Astrocyte of the cerebellum (primary cell): ENCODE measurements at regions not wholly inside any gene's neighbourhood (a gene's known extent, or its start where the extent isn't known, plus 50 kb on each side); places are given as distances from the start of the nearest gene placed in this dataset.

Experiments
- DNase-seq: peaks from one replicate; pipeline ENCODE4 v3.0.0-alpha.2; 2011; ENCODE audit warnings: low read depth
- H3K4me3 ChIP-seq: 2 replicates; pipeline ENCODE4 v1.5.1; 2011; ENCODE audit warnings: mild to moderate bottlenecking, low read depth, low read length, moderate library complexity
- CTCF ChIP-seq: IDR thresholded peaks from 2 replicates; pipeline ENCODE4 v1.5.1; 2012; ENCODE audit warnings: low read length, low read depth, moderate library complexity, mild to moderate bottlenecking; ENCODE audit errors: missing control alignments
- in situ Hi-C: cut with HindIII; loops from 2 replicates; pipeline ENCODE4 v1.10.0; 2017; ENCODE audit warnings: low sequenced_read_pairs

DNA sequence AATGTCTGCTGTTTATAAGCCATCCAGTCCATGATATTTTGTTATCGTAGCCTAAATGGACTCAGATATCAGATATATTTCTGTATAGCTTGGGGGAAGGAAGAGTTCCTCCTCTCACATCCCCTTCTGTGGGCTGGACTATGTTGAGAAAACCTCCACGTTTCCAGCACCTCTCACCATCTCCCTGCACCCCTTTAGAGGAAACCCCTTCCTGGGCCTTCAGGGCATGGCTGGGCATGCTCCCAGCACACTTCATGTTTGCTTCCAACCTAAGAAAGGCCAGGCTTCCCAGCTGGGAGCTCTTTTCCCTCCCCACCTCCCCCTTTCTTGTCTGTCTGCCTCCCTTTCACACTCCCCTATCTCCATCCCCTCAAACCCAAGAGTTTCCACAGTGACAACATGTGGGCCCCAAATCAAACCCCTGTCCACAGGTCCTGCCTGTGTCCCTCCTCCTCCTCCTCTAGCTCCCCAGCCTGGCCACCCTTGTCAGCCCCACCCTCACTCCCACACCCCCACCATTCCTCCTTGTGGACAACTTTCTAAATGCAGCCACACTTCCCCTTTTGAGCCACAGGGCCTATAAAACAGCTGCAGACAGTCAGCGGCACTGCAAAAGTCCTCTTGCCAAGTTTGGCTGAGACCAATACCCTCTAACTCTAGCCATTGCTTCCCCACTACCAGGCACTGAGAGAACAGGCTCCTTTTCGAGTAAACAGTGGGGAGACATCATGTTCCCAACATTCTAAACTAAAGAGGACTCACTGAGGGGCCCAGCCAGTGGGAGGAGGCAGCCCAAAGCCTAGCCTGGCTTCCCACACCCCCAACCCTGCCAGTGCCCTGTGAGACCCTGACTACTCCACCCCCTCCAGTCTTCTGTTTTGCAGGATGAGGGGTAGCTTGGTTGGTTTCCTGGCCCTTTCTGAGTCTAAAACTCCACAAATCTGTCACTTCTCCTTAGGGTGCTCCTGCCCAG, 120.5 kb downstream of the ZFP36L2 start:
- peak; percentile 42 for TF ChIP-seq CTCF
- DNase-seq: no peak
- H3K4me3 ChIP-seq: no peak overlapping the region
- in situ Hi-C loops: no loop called here

- no peak for TF ChIP-seq CTCF
- no peak overlapping the region for H3K4me3 ChIP-seq
- in situ Hi-C loops: no loop called here
- DNase-seq: no peak
These were observed 121.6 kb downstream of the ZFP36L2 start for GRCh38 chr2:43104763-43105162.

DNA sequence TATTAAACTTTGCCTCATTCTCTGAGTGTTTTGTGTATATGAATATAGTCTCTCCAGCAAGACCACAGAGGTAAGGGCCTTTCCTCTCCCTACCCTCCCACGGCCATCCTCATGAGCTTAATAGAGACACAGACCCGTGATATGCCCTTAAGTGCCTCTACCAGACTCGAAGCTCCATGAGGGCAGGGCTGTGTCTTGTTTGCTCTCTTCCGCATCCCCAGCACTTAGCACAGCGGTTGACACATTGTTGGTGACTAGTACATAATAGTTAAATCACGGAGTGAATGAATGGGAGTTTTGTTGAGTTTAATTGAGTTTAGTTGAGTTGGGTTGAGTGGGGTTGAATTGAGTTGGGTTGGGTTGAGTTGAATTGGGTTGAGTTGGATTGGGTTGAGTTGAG, 122.3 kb downstream of the ZFP36L2 start:
- no peak for DNase-seq
- no peak overlapping the region for H3K4me3 ChIP-seq
- TF ChIP-seq CTCF: no peak
- in situ Hi-C loops: no loop called here

GRCh38 chr2:43103093-43103404, 123.4 kb downstream of the ZFP36L2 start:
- no peak for DNase-seq
- no peak overlapping the region for H3K4me3 ChIP-seq
- TF ChIP-seq CTCF: no peak
- in situ Hi-C loops: no loop called here

GRCh38 chr2:43102366-43103092, 123.9 kb downstream of the ZFP36L2 start:
- no peak for DNase-seq
- H3K4me3 ChIP-seq: no peak overlapping the region
- in situ Hi-C loops: no loop called here
- no peak for TF ChIP-seq CTCF

DNA sequence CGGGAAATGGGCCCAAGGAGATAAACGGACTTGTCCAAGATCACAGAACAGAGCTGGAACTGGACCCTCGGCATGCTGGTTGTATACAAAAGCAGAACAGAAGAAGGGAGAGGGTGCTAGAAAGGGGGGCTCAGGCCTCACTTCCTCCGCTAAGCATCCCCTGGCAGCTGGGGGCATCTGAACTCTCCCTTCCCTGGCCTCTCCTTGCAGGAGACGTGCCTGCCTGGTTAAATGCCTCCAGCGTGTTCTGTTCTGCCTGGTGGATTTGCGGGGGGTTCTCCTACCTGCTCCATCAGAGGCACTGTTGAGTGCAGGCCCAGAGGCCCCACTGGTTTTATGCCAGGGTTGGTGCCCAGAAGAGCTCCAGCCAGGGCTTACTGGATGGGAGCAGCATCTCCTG, 124.7 kb downstream of the ZFP36L2 start:
- no peak for TF ChIP-seq CTCF
- H3K4me3 ChIP-seq: no peak overlapping the region
- DNase-seq: no peak
- in situ Hi-C loops: no loop called here
